Endothelial cell of umbilical vein (primary cell): ENCODE measurements at regions not wholly inside any gene's neighbourhood (a gene's known extent, or its start where the extent isn't known, plus 50 kb on each side); places are given as distances from the start of the nearest gene placed in this dataset.

Source experiments
- EZH2 ChIP-seq: IDR thresholded peaks from 2 replicates; pipeline ENCODE4 v1.6.1; 2012; ENCODE audit warnings: borderline replicate concordance, low read depth, mild to moderate bottlenecking, moderate library complexity, low read length, inconsistent platforms; ENCODE audit not compliant: severe bottlenecking
- GATA2 ChIP-seq: IDR thresholded peaks from 2 replicates; pipeline ENCODE4 v1.7.0; 2011; ENCODE audit warnings: low read depth, mild to moderate bottlenecking, moderate library complexity, mixed read lengths, low read length; ENCODE audit not compliant: insufficient read length, insufficient read depth
- JUN ChIP-seq: IDR thresholded peaks from 2 replicates; pipeline ENCODE4 v1.6.1; 2011; ENCODE audit warnings: borderline replicate concordance, low read depth; ENCODE audit not compliant: insufficient read length, insufficient read depth
- MYC ChIP-seq: IDR thresholded peaks from one replicate; pipeline ENCODE4 v1.6.1; 2011; ENCODE audit warnings: mild to moderate bottlenecking, low read depth, low read length
- POLR2A ChIP-seq: IDR thresholded peaks from 2 replicates; pipeline ENCODE4 v1.6.1; 2012; ENCODE audit warnings: low read depth, mild to moderate bottlenecking, control low read depth, low read length
- POLR2AphosphoS5 ChIP-seq: IDR thresholded peaks from 2 replicates; pipeline ENCODE4 v1.6.1; 2012; ENCODE audit warnings: low read depth, mild to moderate bottlenecking, control low read depth, low read length, moderate library complexity; ENCODE audit not compliant: insufficient read depth
- TF ChIP-seq, protein P1 (sequence below), 2 donors: IDR thresholded peaks; 1 replicate in 1 of 2; 2 replicates in 1 of 2; pipeline ENCODE4 v1.5.1; 2011; ENCODE audit warnings: low read length in 2 of 2, mild to moderate bottlenecking in 2 of 2, moderate library complexity in 2 of 2, control low read depth in 1 of 2, inconsistent platforms in 1 of 2, low read depth in 1 of 2; ENCODE audit not compliant: insufficient read depth in 1 of 2; ENCODE audit errors: extremely low read depth in 1 of 2
- TF ChIP-seq, protein P2 (sequence below): IDR thresholded peaks from 2 replicates; pipeline ENCODE4 v1.6.1; 2011; ENCODE audit not compliant: insufficient read depth, insufficient read length

DNA sequence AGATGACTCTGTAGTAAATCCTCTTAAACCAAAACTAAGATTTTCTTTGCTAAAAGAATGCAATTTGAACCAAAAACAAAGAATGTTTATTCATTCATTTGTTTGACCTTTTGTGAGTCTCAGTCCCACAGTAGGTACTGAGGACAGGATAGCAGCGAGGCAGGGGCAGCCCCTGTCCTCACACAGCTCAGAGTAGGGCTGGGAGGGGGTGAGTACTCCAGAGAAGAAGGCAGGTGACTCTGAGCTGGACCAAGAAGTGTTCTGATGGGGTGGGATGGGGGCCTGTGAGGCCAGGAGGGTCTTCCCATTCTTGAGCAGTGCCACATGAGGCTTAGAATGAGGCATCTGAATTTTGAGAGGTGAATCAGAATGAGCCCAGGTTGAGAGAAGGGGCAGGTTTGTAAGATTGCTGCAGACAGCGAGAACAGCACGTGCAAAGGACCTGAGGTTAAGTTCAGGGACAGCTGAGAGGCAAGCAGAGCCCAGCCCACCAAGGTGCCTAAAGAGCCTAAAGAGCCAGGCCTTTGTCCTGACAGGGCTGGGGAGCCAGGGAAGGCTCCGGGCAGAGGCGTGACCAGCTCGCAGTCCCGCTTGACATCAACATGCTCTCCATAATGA lies 56.9 kb upstream of the CHST15 start:
- TF ChIP-seq EZH2 (no peak), POLR2A (no peak), GATA2 (no peak), POLR2AphosphoS5 (no peak), MYC (no peak), JUN (no peak)
- TF ChIP-seq, protein P1, sequence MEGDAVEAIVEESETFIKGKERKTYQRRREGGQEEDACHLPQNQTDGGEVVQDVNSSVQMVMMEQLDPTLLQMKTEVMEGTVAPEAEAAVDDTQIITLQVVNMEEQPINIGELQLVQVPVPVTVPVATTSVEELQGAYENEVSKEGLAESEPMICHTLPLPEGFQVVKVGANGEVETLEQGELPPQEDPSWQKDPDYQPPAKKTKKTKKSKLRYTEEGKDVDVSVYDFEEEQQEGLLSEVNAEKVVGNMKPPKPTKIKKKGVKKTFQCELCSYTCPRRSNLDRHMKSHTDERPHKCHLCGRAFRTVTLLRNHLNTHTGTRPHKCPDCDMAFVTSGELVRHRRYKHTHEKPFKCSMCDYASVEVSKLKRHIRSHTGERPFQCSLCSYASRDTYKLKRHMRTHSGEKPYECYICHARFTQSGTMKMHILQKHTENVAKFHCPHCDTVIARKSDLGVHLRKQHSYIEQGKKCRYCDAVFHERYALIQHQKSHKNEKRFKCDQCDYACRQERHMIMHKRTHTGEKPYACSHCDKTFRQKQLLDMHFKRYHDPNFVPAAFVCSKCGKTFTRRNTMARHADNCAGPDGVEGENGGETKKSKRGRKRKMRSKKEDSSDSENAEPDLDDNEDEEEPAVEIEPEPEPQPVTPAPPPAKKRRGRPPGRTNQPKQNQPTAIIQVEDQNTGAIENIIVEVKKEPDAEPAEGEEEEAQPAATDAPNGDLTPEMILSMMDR (IDR thresholded peaks at IDR 0.05; ENCODE audit: extremely low read depth in 1 of 2, insufficient read depth in 1 of 2, low read depth in 1 of 2, low read length in 2 of 2), result no peak
- TF ChIP-seq, protein P2, sequence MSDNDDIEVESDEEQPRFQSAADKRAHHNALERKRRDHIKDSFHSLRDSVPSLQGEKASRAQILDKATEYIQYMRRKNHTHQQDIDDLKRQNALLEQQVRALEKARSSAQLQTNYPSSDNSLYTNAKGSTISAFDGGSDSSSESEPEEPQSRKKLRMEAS, result no peak
